A673 (cell line): ENCODE measurements at regions not wholly inside any gene's neighbourhood (a gene's known extent, or its start where the extent isn't known, plus 50 kb on each side); places are given as distances from the start of the nearest gene placed in this dataset.

Experiments used
- BruUV-seq: library from RNA; stranded (reverse); fragments of 400-500 nt; replicated peaks from 2 replicates; lab custom pipeline; 2021; lab: Mats Ljungman, UMichigan
- CTCF ChIA-PET: fragments of 300-600 bp; sonication (Branson Sonifier 250); formaldehyde crosslinking; loops from one replicate; lab custom pipeline; 2022; ENCODE audit warnings: antibody characterized with exemption; lab: Charles Lee
- POLR2A ChIA-PET: fragments of 300-600 bp; sonication (Branson Sonifier 250); formaldehyde crosslinking; loops from one replicate; lab custom pipeline; 2022; ENCODE audit warnings: antibody characterized with exemption; ENCODE audit not compliant: low non-redundant PET; lab: Charles Lee
- DNase-seq: peaks from one replicate; pipeline ENCODE4 v3.0.0-alpha.2; 2015; ENCODE audit warnings: low spot score
- H3K27ac ChIP-seq: fragments of 200-600 bp; sonication (generic); 2 replicates; pipeline ENCODE4 v1.5.1; 2016; ENCODE audit warnings: mixed run types, low read depth, mild to moderate bottlenecking, mixed read lengths, antibody characterized with exemption, low read length; ENCODE audit not compliant: poor library complexity, severe bottlenecking
- H3K27me3 ChIP-seq: fragments of 200-600 bp; sonication (generic); replicated peaks from 2 replicates; pipeline ENCODE4 v1.6.1; 2017; ENCODE audit warnings: mixed run types, low read depth, mild to moderate bottlenecking, mixed read lengths, antibody characterized with exemption, low read length; ENCODE audit not compliant: insufficient read depth, poor library complexity
- H3K36me3 ChIP-seq: fragments of 200-600 bp; sonication (generic); 2 replicates; pipeline ENCODE4 v1.6.1; 2016; ENCODE audit warnings: mixed run types, mild to moderate bottlenecking, mixed read lengths, antibody characterized with exemption, low read length; ENCODE audit not compliant: insufficient read depth, poor library complexity, severe bottlenecking
- H3K4me1 ChIP-seq: fragments of 200-600 bp; sonication (generic); 2 replicates; pipeline ENCODE4 v1.6.1; 2017; ENCODE audit warnings: mixed run types, mild to moderate bottlenecking, mixed read lengths, antibody characterized with exemption, low read length; ENCODE audit not compliant: insufficient read depth, poor library complexity, severe bottlenecking
- H3K4me3 ChIP-seq: fragments of 200-600 bp; sonication (generic); 2 replicates; pipeline ENCODE4 v1.5.1; 2016; ENCODE audit warnings: low read depth, mixed run types, mild to moderate bottlenecking, mixed read lengths, low read length; ENCODE audit not compliant: poor library complexity, severe bottlenecking
- H3K9me3 ChIP-seq: fragments of 200-600 bp; sonication (generic); 2 replicates; pipeline ENCODE4 v1.6.1; 2016; ENCODE audit warnings: mixed run types, low read depth, mild to moderate bottlenecking, mixed read lengths, antibody characterized with exemption, low read length; ENCODE audit not compliant: poor library complexity, severe bottlenecking
- CTCF ChIP-seq: fragments of 300-800, 200-600 bp; sonication (generic); conservative IDR thresholded peaks from 2 replicates; pipeline ENCODE4 v1.5.1; 2017; ENCODE audit warnings: low read depth, mild to moderate bottlenecking, antibody characterized with exemption, low read length, moderate library complexity, mixed read lengths
- EZH2 ChIP-seq: fragments of 200-600 bp; sonication (generic); IDR thresholded peaks from 2 replicates; pipeline ENCODE4 v1.6.1; 2017; ENCODE audit warnings: borderline replicate concordance, low read depth, mild to moderate bottlenecking, mixed read lengths, antibody characterized with exemption, low read length; ENCODE audit not compliant: poor library complexity, severe bottlenecking
- intact Hi-C: fragments of 100-400 bp; cut with micrococcal nuclease; formaldehyde crosslinking; loops from one replicate; pipeline ENCODE4 v1.10.0; 2022; ENCODE audit not compliant: unreplicated experiment

- ChIA-PET POLR2A (no interaction called here), CTCF (no interaction called here)
- H3K27me3 ChIP-seq = no peaks in the 10 kb centered on the region
- H3K4me1 ChIP-seq = no peaks in the 10 kb centered on the region
- no peak overlapping the region for H3K27ac ChIP-seq
- no peaks in the 10 kb centered on the region for H3K9me3 ChIP-seq
- DNase-seq = no peak
- BruUV-seq = no TSS peak
- intact Hi-C loops = no loop called here
- H3K4me3 ChIP-seq = no peak overlapping the region
- no peaks in the 10 kb centered on the region for H3K36me3 ChIP-seq
- TF ChIP-seq CTCF (no peak), EZH2 (no peak)
These were observed 1392.9 kb downstream of the BRINP3 start for GRCh38 chr1:189084811-189085210.

- H3K36me3 ChIP-seq = no peaks in the 10 kb centered on the region
- BruUV-seq = no TSS peak
- H3K4me1 ChIP-seq = no peaks in the 10 kb centered on the region
- no peaks in the 10 kb centered on the region for H3K27me3 ChIP-seq
- intact Hi-C loops = no loop called here
- H3K4me3 ChIP-seq = no peak overlapping the region
- CTCF ChIA-PET = no interaction called here
- peaks cover 4% of the 10 kb centered on the region for H3K9me3 ChIP-seq
- no peak overlapping the region for H3K27ac ChIP-seq
- TF ChIP-seq CTCF = no peak
- TF ChIP-seq EZH2 = no peak
- no peak for DNase-seq
- POLR2A ChIA-PET = no interaction called here
These were observed 1373.7 kb downstream of the BRINP3 start for GRCh38 chr1:189103956-189104355.

- H3K27me3 ChIP-seq = no peaks in the 10 kb centered on the region
- intact Hi-C loops = no loop called here
- ChIA-PET CTCF (no interaction called here), POLR2A (no interaction called here)
- H3K9me3 ChIP-seq = no peaks in the 10 kb centered on the region
- H3K27ac ChIP-seq = no peak overlapping the region
- BruUV-seq = no TSS peak
- no peaks in the 10 kb centered on the region for H3K36me3 ChIP-seq
- no peak overlapping the region for H3K4me3 ChIP-seq
- no peaks in the 10 kb centered on the region for H3K4me1 ChIP-seq
- TF ChIP-seq CTCF = no peak
- TF ChIP-seq EZH2 = no peak
- no peak for DNase-seq
These were observed 1360.4 kb downstream of the BRINP3 start for GRCh38 chr1:189117072-189117770.
